HG02759 (cell line): ENCODE measurements at regions not wholly inside any gene's neighbourhood (a gene's known extent, or its start where the extent isn't known, plus 50 kb on each side); places are given as distances from the start of the nearest gene placed in this dataset.

Experiments
- ATAC-seq: cut with Tn5 transposase; IDR thresholded peaks from one replicate; pipeline ENCODE4 v1.9.1; 2021; ENCODE audit warnings: mild to moderate bottlenecking, moderate library complexity; ENCODE audit not compliant: unreplicated experiment

DNA sequence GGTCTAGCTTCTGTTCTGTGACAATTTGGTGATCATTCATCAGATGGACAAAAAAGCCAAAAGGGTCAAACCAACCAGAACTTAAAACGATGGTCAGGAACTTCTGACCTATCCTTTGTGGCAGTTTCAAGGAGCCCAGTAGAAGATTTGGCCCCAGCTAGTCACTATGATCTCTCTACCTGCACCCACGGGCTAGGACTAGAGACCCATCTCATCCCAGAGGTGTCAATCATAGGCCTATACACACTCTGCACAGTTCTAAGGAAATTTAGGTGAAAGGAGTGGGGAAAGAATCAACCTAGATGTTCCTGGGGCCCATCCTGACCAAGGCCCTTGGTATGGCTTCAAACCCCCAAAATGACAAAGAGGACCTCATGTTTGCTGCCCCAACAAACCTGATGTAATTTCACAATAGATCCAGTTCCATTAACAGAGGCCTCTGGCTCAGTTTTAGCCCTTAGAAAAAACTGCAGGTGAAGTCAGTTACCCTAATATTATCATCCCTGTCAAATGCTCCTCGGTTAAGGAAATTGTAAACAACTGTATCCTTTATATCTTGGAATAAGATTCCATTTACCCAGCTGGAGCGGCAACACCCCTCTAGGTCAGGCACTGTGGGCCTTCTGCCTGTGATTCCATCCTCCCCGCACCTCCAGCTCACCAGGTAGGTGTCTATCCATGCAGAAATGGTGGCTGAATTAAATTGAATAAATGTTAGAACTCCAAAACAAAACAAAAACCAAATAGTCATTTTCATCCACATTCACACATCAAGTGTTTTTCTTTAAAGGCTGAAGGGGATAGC is 138.7 kb downstream of the ENC1 start:
- no peak for ATAC-seq

DNA sequence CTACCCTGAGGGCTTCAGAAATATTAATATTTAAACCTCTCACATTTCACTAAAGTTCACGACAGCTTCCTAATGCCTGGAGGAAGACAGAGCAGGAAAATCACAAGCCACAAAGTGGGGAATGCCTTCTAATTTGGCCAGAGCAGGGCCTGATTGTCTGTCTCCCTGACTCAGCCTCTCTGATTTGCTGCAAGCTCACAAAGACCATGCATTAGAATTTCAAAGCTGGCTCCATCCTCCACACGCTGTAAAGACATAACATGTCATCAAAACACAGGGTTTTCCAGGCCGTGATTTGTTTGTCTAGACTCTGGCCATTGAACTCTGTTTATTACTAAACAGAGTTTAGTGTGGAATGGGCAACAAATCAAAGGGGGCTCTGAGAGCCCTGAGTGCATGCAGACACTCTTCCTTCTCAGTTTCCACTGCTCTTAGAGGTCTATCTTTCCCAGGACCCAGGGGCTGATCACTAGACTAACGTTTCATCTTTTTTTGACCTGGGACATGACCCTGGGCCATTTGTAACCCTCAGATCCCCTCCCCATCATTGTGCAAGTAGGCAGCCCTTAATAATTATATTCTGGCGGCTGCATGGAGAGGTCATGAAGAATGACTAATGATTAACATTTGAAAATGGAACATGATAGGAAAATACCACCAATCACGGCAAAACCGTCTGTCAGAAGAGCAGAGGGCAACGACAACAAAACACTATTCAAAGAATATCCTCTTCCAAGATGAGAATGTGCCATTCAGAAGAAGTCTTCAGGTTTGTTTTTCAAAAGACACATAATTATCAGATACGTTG is 140.2 kb downstream of the ENC1 start:
- ATAC-seq, result no peak

DNA sequence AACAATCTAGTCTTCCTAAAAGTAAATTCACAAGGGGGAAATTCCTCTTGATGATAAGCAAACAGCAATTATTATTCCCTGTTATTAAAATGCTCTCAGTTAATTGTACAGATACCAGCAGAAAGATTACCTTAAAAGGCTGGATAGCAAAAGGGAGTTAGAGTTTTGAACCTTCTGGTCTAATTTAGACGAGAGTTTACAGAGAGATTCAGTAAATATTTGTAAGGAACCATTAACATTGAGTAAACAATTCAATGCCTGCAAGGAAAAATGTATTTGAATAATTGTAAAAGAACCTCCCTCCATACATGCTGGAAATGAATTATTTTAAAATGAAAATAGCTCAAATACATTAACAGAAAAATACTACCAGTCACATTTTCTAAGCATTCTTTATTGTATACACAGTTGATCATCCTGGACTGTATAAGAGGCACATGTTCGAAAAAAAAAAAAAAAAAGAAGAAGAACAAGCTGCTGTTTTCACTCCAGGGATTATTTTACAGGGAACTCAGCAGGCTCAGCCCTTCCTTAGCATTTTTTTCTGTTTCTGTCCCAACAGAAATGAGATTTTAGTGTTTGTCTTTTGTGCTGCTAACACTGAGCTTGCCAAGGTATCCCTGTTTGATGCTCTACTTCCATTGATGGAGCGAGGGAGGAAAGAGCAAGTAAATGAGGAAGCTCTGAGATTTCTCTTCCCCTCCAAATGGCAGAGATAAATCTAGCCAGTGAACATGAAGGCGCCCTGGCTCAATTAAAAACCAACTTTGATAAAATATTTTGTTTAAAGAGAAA is 141.1 kb downstream of the ENC1 start:
- no peak for ATAC-seq

DNA sequence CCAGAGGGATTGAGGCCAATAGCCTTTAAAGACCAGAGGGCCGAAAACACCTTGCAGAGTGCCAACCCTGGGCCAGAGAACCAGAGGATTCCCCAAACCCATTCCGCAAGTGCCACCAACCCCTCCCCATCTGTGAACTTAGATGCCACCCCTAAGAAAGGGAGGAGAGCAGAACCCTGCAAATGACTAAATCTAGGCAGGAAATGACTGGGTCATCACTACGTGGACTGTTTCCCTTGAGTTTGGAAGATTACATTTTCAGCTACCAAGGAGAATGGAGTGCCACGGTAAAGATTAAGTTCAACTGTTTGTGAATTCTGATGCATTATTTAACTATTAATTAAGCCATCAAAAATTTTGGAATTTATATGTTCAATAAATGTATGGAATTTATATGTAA is 142.8 kb downstream of the ENC1 start:
- ATAC-seq, result no peak

DNA sequence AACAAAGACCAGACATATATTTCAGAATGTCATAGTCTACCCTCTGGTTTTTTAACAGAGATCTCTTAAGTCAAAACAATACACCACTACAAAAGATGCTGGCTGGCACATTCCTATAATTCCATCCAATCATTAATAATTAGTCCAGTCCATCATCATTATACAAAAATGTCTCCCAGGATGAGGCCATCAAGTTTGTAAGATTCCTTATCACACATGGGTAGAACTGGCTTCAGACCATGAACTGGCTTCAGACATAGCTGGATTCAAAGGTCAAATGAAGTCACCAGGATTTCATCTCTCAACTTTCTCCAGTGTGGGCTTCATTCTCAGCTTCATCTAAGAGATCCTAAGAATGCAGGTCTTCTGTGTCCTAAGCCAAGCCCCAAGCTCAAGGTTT is 147.1 kb downstream of the ENC1 start:
- ATAC-seq, result no peak

DNA sequence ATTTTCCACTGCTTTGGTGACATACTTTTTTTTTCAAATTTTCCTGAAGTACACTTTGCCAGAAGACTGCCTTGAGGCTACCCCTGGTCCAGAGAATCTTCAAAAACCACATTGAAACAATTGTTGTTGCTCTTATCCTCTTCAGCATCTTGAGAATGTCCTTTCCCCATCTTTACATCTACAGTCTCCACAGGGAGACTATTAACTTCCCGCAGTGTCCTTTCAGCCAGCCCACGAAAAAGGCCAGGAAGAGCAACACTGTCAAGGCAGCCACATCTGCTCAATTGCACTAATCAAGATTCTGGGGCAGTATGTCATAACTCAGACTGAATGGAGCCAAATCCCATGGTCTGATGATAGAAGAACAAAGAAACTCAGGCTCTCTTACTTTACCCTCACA is 148.3 kb downstream of the ENC1 start:
- ATAC-seq, result no peak

DNA sequence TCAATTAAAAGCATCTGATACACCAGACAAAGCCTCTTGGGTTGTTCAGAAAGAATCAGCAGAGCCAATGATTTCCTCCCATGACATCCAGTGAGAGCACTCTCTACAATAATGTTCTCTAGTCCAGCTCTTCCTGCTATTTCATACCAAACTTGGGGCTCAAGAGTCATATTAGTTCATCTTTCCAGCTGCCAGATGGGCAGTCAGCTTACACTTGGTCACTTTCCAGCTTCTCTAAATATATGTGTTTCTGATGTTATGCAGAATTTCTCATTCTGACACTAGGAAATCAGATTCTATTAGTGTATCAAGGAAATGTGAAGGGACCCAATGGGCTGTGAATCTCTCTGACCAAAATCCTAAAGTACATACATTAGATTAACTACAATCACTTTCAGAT is 148.9 kb downstream of the ENC1 start:
- no peak for ATAC-seq

DNA sequence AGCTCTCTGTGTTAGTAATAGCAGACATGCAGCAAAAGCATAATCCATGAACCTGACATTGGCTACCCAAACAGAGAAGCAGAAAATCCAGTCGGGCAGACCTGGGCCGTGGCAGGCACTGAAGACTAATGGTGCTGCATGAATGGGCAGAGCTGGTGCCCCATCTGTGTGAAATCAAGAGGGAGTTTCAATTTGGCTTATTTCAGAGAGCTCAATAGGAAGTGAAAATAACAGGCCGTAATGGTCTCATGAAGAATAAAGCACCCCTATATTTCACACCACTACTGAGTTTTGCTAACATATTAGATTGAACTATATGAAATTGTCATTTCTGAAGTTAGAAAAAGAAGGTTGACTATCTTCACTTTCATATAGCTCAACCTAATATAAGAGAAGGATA is 149.7 kb downstream of the ENC1 start:
- ATAC-seq, result peak; percentile 98

DNA sequence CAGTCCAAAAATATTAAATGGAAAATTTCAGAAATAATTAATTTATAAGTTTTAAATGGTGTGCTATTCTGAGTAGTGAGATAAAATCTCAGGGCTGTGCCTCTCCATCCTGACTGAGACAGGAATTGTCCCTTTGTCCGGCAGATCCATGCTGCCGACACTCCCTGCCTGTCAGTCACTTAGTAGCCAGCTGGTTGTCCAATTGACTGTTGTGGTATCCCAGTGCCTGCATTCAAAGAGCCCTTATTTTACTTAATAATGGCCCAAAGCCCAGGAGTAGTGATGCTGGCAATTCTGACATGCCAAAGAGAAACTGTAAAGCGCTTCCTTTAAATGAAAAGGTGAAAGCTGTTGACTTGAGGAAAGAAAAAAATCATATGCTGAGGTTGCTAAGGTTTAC is 157.5 kb downstream of the ENC1 start:
- ATAC-seq, result no peak

DNA sequence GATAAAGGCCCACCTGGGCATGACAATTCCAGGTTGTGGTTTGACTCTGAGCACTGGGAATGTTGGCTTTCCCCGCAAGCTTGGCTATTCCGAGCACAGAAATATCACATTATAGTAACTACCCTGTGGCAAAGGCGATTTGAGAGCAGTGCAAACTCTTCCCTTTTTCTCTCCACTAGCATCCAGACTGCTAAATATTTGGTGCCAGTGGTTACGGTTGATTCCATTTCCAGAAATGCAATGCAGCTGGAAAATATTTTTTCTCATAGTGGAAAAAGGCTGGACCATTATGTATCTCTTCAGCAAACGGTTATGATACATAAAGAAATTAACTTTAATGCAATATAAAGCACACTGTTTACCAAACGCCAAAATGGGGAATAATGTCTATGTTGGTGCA is 158.0 kb downstream of the ENC1 start:
- no peak for ATAC-seq

DNA sequence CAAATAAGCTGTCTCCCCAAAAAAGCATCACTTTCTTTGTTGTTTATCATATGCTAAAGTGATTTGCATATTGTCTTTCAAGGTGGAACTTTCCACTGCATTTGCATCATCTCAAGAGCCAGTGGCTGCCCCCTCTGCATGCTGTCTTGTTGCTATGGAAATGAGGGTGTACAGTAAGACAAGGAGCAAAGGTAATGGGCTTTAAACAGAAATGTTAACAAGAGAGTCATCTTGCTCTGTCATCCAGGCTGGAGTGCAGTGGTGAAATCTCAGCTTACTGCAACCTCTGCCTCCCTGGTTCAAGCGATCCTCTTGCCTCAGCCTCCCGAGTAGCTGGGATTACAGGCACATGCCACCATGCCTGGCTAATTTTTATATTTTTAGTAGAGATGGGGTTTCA is 159.2 kb downstream of the ENC1 start:
- peak; percentile 59 for ATAC-seq

DNA sequence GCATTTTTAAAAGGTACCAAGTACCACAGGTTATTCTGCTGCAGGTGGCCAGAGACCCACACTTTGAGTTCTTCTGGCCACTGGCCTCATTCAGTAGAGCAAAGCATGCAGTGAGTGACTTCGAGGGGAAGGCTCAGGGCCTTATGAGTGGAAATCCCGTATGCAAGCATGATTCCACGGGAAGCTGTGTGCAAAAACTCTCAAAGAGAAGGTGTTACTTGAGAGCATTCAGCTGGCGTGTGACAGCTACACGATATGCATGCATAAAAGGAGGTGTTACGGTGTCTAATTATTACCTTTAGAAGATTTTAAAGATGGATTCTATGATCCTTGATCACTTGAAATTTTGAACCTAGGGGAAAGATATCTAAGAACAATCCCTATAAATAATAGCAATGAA is 160.3 kb downstream of the ENC1 start:
- no peak for ATAC-seq

DNA sequence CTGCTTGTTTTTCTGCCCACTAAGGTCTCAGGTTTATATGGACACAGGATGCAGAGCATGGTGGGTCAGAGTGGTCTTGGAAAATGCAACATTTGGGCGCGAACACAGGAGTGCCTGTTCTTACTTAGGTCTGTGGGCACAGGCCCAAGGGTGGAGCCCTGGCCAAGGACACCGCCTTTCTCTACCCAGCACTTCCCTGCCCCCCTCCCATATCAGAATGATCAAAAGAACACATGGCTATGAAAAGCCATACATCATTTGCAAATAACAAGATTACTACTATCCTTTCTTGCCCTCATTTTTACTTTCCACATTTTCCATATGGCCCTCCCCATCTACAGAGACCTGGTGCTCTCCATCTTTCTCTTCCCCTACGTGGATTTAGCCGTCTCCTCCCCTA is 162.2 kb downstream of the ENC1 start:
- no peak for ATAC-seq

DNA sequence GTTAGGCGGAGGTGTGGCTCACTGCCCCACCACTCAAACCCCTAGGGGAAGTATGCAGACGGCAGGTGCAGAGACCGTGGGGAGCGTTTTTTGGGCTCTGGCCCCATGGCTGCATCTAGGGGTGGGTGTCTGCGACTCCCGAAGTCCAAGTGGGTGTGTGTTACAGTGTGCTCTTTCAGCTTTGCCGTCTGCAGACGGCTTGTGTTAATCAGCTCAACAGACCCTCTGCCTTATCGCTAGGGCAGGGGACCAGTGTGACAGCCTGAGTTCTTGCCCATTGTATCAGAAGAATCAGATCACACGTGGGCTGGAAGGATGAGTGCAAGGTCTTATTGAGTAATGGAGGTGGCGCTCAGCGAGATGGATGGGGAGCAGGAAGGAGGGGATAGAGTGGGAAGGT is 162.8 kb downstream of the ENC1 start:
- no peak for ATAC-seq

DNA sequence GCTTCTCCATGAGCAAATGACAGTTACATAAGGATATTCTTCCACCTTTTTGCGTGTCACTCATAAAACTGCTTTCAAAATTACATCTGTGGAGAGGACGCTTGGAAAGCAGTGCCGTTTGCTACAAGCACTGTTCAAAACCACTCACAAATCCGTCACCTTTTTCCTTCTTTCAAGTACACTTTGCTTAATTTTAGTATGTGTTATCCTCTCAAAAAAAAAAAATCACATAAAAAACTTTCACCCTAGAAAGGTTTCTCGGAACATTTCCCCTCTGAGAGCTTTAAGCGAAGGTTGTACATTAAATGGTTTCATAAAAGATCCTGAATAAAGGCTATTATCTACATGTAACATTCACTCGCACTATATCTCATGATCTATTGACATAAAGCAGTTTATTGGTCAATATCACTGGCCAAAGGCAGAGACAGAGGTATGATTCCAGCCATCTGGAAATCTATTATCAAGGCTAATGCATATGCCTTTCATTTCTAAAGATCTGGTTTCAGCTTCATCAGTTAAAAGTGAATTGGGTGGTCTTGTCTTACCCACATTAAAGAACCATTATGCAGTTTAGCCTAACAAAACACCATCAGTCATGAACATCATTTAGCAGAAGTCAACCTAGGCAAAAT is 163.6 kb downstream of the ENC1 start:
- ATAC-seq, result no peak

DNA sequence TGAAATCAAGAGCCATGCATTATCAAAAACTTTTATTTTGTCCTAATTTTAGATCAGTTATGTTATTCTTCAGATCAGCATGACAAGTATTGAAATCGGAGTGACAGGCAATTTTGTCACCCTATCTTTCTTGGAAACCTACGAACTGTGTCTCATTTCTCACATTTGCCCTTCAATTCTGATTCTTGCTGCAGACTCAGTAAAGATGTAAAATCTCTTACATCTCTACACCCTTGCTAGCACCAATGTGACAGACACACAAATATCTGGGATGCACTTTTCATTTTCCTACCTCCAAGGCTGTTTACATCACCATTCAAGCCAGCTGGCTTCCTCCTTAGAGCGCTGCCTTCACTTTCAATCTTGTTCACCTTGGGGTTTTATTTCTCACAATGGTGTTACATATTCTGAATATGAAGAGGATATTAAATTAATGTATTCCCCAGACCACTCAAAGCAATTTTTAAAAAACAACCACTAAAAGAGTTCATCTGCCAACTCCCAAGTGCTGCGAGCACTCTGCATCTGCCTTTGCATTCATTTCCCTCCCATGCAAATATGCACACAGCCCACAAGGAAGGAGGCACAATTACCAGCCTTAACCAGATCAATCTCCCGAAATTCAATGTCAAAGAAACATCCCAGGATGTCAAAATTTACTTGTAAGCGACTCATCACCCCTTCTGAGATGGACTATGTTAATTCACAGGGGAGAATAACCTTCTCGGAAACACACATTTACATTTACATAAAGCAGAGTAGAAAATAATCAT is 164.3 kb downstream of the ENC1 start:
- ATAC-seq, result no peak

DNA sequence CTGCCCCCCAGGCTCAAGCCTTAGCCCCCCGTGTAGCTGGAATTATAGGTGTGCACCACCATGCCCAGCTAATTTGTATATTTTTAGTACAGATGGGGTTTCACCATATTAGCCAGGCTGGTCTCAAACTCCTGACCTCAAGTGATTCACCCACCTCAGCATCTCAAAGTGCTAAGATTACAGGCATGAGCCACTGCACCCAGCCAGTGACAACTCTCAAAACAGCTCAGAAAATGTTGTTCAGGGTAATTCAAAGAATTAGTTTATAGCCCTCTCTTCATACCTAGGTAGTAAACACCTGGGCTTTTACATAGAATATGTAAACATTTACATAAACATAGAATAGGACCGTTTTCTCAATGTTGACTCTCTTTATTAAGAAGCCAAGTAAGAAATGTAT is 168.7 kb downstream of the ENC1 start:
- ATAC-seq, result no peak

DNA sequence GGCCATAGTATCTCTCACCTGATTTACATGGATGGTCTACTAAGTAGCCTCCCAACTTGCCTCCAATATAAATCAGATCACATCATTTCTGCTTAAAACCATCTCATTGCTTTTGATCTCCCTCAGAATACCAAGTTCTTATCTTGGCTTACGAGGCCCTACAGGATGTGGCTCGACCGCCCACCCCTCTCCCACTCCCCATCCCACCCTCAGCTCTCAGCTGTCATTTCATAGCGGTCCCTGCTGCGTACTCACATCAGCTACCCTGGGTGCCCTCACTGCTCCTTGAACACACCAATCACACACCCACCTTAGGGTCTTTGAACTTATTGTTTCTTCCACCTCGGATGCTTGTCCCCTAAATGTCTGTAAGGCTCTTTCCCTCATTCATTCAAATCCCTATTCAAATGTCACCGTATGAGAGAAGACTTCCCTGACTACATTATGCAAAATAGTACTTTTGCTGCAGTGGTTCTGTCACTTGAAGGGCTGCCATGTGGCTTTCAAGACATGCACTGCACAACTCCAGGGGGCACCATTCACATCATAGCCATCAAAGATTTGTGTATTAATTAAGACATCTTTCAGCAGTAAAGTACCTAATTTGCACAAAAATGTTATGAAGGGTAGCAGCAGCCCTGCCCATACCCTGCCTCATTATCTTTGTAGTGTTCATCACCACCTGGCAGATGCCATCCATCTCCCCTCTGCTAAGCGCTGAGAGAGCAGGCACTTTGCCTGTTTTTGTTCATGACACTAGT is 171.1 kb downstream of the ENC1 start:
- no peak for ATAC-seq

DNA sequence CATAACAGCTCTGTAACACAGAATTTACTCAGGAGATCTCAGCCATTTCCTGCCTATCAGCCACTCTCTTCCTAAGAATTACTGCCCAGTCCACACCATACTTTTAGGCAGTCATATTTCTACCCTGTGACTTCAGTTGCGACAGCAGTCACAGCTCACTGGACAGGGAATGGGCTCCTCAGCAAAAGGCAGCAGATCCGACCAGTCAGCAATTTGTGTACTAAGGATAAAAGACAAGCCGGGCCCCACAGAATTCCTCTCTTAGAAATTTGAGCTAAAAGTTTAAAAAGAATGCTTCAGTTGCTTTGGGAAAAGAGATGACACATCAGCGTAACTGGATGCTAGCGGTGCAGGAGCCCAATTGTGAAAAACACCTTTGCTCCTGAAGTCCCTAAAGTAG is 172.1 kb downstream of the ENC1 start:
- no peak for ATAC-seq

DNA sequence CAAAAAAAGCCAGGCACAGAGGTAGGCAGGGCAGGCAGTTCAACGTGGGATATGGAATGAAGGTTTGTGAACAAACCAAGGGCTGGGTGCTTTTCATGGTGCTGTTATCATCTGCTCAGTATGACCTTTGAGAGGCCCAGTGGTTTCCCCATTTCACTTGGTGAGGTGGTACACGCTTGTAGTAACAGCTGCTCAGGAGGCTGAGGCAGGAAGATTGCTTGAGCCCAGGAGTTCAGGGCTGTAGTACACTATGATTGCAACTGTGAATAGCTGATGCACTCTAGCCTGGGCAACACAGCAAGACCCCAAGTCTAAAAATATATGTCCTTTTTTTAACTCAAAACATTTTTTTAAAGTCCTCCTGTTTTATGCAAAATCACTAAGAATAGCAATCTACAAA is 174.8 kb downstream of the ENC1 start:
- ATAC-seq, result no peak
